Erythroblast (primary cell): ENCODE measurements at regions not wholly inside any gene's neighbourhood (a gene's known extent, or its start where the extent isn't known, plus 50 kb on each side); places are given as distances from the start of the nearest gene placed in this dataset.
"Not testable (repeated sequence)": the region's sequence is repeated elsewhere in the genome, so short reads cannot be mapped to it uniquely, and the experiment has no call there.

Source experiments
- DNase-seq, 2 experiments: peaks; one replicate each; lab custom pipeline; 2025; lab: John Stamatoyannopoulos, UW
- GATA1 ChIP-seq: IDR thresholded peaks from 2 replicates; pipeline ENCODE4 v1.6.1; 2011; ENCODE audit warnings: low read depth, mild to moderate bottlenecking, control low read depth, low read length, moderate library complexity
- POLR2A ChIP-seq: IDR thresholded peaks from 2 replicates; pipeline ENCODE4 v1.6.1; 2011; ENCODE audit warnings: mild to moderate bottlenecking, low read length

- no peak for TF ChIP-seq POLR2A
- no peak for TF ChIP-seq GATA1
- DNase-seq = peak in 1 of 2 experiments; percentile 19
Measured at GRCh38 chr1:116836099-116836498, 73.6 kb upstream of the PTGFRN start.

GRCh38 chr1:116841569-116842344 is 68.0 kb upstream of the PTGFRN start:
- TF ChIP-seq POLR2A = no peak
- TF ChIP-seq GATA1 = no peak
- no peak for DNase-seq

GRCh38 chr1:116842654-116843053 is 67.1 kb upstream of the PTGFRN start:
- TF ChIP-seq POLR2A (no peak), GATA1 (no peak)
- no peak for DNase-seq

GRCh38 chr1:116844775-116845174 is 64.9 kb upstream of the PTGFRN start:
- no peak for DNase-seq
- TF ChIP-seq POLR2A = no peak
- no peak for TF ChIP-seq GATA1

GRCh38 chr1:116847190-116847589 is 62.5 kb upstream of the PTGFRN start:
- no peak for DNase-seq
- no peak for TF ChIP-seq POLR2A
- no peak for TF ChIP-seq GATA1

- DNase-seq = no peak
- TF ChIP-seq POLR2A (no peak), GATA1 (no peak)
Measured at GRCh38 chr1:116847688-116848531, 61.8 kb upstream of the PTGFRN start.

GRCh38 chr1:116850436-116850835 is 59.3 kb upstream of the PTGFRN start:
- no peak for DNase-seq
- TF ChIP-seq POLR2A = no peak
- TF ChIP-seq GATA1 = no peak

- not testable (repeated sequence) for DNase-seq
Measured at GRCh38 chr1:116851189-116851588, 58.5 kb upstream of the PTGFRN start.

GRCh38 chr1:116851846-116852245 is 57.9 kb upstream of the PTGFRN start:
- no peak for DNase-seq
- TF ChIP-seq GATA1 (no peak), POLR2A (no peak)

GRCh38 chr1:116852367-116852766 is 57.3 kb upstream of the PTGFRN start:
- TF ChIP-seq GATA1 = no peak
- no peak for TF ChIP-seq POLR2A
- no peak for DNase-seq

GRCh38 chr1:116852910-116853309 is 56.8 kb upstream of the PTGFRN start:
- DNase-seq = no peak
- TF ChIP-seq GATA1 = no peak
- no peak for TF ChIP-seq POLR2A

GRCh38 chr1:116853680-116854402 is 55.9 kb upstream of the PTGFRN start:
- no peak for DNase-seq
- TF ChIP-seq GATA1 (no peak), POLR2A (no peak)

- no peak for DNase-seq
- TF ChIP-seq GATA1 = no peak
- no peak for TF ChIP-seq POLR2A
Measured at GRCh38 chr1:116854403-116854690, 55.4 kb upstream of the PTGFRN start.

GRCh38 chr1:116854716-116855115 is 55.0 kb upstream of the PTGFRN start:
- no peak for DNase-seq
- no peak for TF ChIP-seq POLR2A
- no peak for TF ChIP-seq GATA1

- no peak for TF ChIP-seq GATA1
- TF ChIP-seq POLR2A = no peak
- no peak for DNase-seq
Measured at GRCh38 chr1:116855191-116855619, 54.5 kb upstream of the PTGFRN start.
